GM12892 (cell line): ENCODE measurements at regions not wholly inside any gene's neighbourhood (a gene's known extent, or its start where the extent isn't known, plus 50 kb on each side); places are given as distances from the start of the nearest gene placed in this dataset.

Experiments used
- POLR2A ChIP-seq: IDR thresholded peaks from 2 replicates; pipeline ENCODE4 v1.6.1; 2011; ENCODE audit warnings: low read depth, low read length, control low read depth
- TAF1 ChIP-seq: IDR thresholded peaks from 2 replicates; pipeline ENCODE4 v1.6.1; 2011; ENCODE audit warnings: low read depth, mild to moderate bottlenecking, control low read depth, low read length, borderline replicate concordance

- no peak for TF ChIP-seq POLR2A
- no peak for TF ChIP-seq TAF1
These were observed 431.9 kb downstream of the ANXA1 start for GRCh38 chr9:73583576-73583975.
